ENCODE measurements at regions not wholly inside any gene's neighbourhood (a gene's known extent, or its start where the extent isn't known, plus 50 kb on each side); places are given as distances from the start of the nearest gene placed in this dataset.
"Not testable (repeated sequence)": the region's sequence is repeated elsewhere in the genome, so short reads cannot be mapped to it uniquely, and the experiment has no call there.

GRCh38 chr7:91463330-91463729 lies 199.1 kb downstream of the FZD1 start:
- 89% methylated on average over 15 of the region's 15 CpGs for WGBS
- Histone ChIP-seq H3K9me3 (ENCODE audit: insufficient read depth, low read depth, low read length) (peaks cover 1% of the 10 kb centered on the region; the same call in 1 of the 2 replicates), H3K9ac (ENCODE audit: low read depth, low read length) (no peak overlapping the region), H3K36me3 (ENCODE audit: insufficient read depth, low read length) (no peaks in the 10 kb centered on the region), H3K4me1 (ENCODE audit: insufficient read depth, low read length) (no peaks in the 10 kb centered on the region), H3K27me3 (ENCODE audit: insufficient read depth, low read length) (no peaks in the 10 kb centered on the region), H3K4me3 (ENCODE audit: low read length) (no peak overlapping the region), H3K27ac (ENCODE audit: low read depth, low read length) (no peak overlapping the region)

- Histone ChIP-seq H3K36me3 (ENCODE audit: insufficient read depth, low read length) (no peaks in the 10 kb centered on the region), H3K9ac (ENCODE audit: low read depth, low read length) (no peak overlapping the region), H3K27me3 (ENCODE audit: insufficient read depth, low read length) (no peaks in the 10 kb centered on the region), H3K4me1 (ENCODE audit: insufficient read depth, low read length) (no peaks in the 10 kb centered on the region), H3K27ac (ENCODE audit: low read depth, low read length) (no peak overlapping the region), H3K4me3 (ENCODE audit: low read length) (no peak overlapping the region), H3K9me3 (ENCODE audit: insufficient read depth, low read depth, low read length) (no peaks in the 10 kb centered on the region)
- WGBS = 86% methylated on average over 2 of the region's 2 CpGs
These were observed 201.4 kb downstream of the FZD1 start for GRCh38 chr7:91465595-91466061.

- H3K36me3 ChIP-seq (ENCODE audit: insufficient read depth, low read length) = no peaks in the 10 kb centered on the region
These were observed 204.0 kb downstream of the FZD1 start for GRCh38 chr7:91468256-91468655.

GRCh38 chr7:91473619-91474018 lies 209.4 kb downstream of the FZD1 start:
- Histone ChIP-seq H3K9me3 (ENCODE audit: insufficient read depth, low read depth, low read length) (peaks cover 21% of the 10 kb centered on the region), H3K27ac (ENCODE audit: low read depth, low read length) (no peak overlapping the region), H3K4me3 (ENCODE audit: low read length) (no peak overlapping the region), H3K4me1 (ENCODE audit: insufficient read depth, low read length) (no peaks in the 10 kb centered on the region), H3K36me3 (ENCODE audit: insufficient read depth, low read length) (no peaks in the 10 kb centered on the region), H3K9ac (ENCODE audit: low read depth, low read length) (no peak overlapping the region), H3K27me3 (ENCODE audit: insufficient read depth, low read length) (no peaks in the 10 kb centered on the region)
- WGBS = no CpG with 5 or more reads among the region's 1 CpG

More at GRCh38 chr7:91468256-91468655, 204.0 kb downstream of the FZD1 start:
- H3K9ac ChIP-seq (ENCODE audit: low read depth, low read length) = no peak overlapping the region
- H3K27ac ChIP-seq (ENCODE audit: low read depth, low read length) = no peak overlapping the region
- no peaks in the 10 kb centered on the region for H3K27me3 ChIP-seq (ENCODE audit: insufficient read depth, low read length)
- no peaks in the 10 kb centered on the region for H3K4me1 ChIP-seq (ENCODE audit: insufficient read depth, low read length)
- no peaks in the 10 kb centered on the region; the same call in 1 of the 2 replicates for H3K9me3 ChIP-seq (ENCODE audit: insufficient read depth, low read depth, low read length)
- no peak overlapping the region for H3K4me3 ChIP-seq (ENCODE audit: low read length)

GRCh38 chr7:91474074-91474473 lies 209.8 kb downstream of the FZD1 start:
- H3K9ac ChIP-seq (ENCODE audit: low read depth, low read length) = no peak overlapping the region
- H3K36me3 ChIP-seq (ENCODE audit: insufficient read depth, low read length) = no peaks in the 10 kb centered on the region
- H3K9me3 ChIP-seq (ENCODE audit: insufficient read depth, low read depth, low read length) = peaks cover 21% of the 10 kb centered on the region
- H3K4me3 ChIP-seq (ENCODE audit: low read length) = no peak overlapping the region
- no peaks in the 10 kb centered on the region for H3K4me1 ChIP-seq (ENCODE audit: insufficient read depth, low read length)
- H3K27me3 ChIP-seq (ENCODE audit: insufficient read depth, low read length) = no peaks in the 10 kb centered on the region
- no peak overlapping the region for H3K27ac ChIP-seq (ENCODE audit: low read depth, low read length)
- WGBS = 67% methylated on average over 1 of the region's 1 CpG

GRCh38 chr7:91480470-91480869 lies 216.2 kb downstream of the FZD1 start:
- WGBS = 100% methylated on average over 3 of the region's 5 CpGs
- H3K9me3 ChIP-seq (ENCODE audit: insufficient read depth, low read depth, low read length) = peaks cover 13% of the 10 kb centered on the region
- not testable (repeated sequence) for H3K36me3 ChIP-seq (ENCODE audit: insufficient read depth, low read length); H3K27me3 ChIP-seq (ENCODE audit: insufficient read depth, low read length); H3K4me1 ChIP-seq (ENCODE audit: insufficient read depth, low read length); H3K9ac ChIP-seq (ENCODE audit: low read depth, low read length); H3K4me3 ChIP-seq (ENCODE audit: low read length); H3K27ac ChIP-seq (ENCODE audit: low read depth, low read length)

GRCh38 chr7:91491868-91492267 lies 227.6 kb downstream of the FZD1 start:
- no peak overlapping the region for H3K27ac ChIP-seq (ENCODE audit: low read depth, low read length)
- H3K9ac ChIP-seq (ENCODE audit: low read depth, low read length) = no peak overlapping the region
- no peaks in the 10 kb centered on the region for H3K4me1 ChIP-seq (ENCODE audit: insufficient read depth, low read length)
- no peaks in the 10 kb centered on the region for H3K9me3 ChIP-seq (ENCODE audit: insufficient read depth, low read depth, low read length)
- H3K27me3 ChIP-seq (ENCODE audit: insufficient read depth, low read length) = no peaks in the 10 kb centered on the region
- no peak overlapping the region for H3K4me3 ChIP-seq (ENCODE audit: low read length)
- H3K36me3 ChIP-seq (ENCODE audit: insufficient read depth, low read length) = no peaks in the 10 kb centered on the region

GRCh38 chr7:91492317-91492716 lies 228.1 kb downstream of the FZD1 start:
- WGBS = 100% methylated on average over 2 of the region's 2 CpGs
- H3K27me3 ChIP-seq (ENCODE audit: insufficient read depth, low read length) = no peaks in the 10 kb centered on the region

GRCh38 chr7:91492773-91493172 lies 228.5 kb downstream of the FZD1 start:
- Histone ChIP-seq H3K27me3 (ENCODE audit: insufficient read depth, low read length) (no peaks in the 10 kb centered on the region), H3K9me3 (ENCODE audit: insufficient read depth, low read depth, low read length) (no peaks in the 10 kb centered on the region), H3K27ac (ENCODE audit: low read depth, low read length) (no peak overlapping the region), H3K9ac (ENCODE audit: low read depth, low read length) (no peak overlapping the region), H3K4me1 (ENCODE audit: insufficient read depth, low read length) (no peaks in the 10 kb centered on the region), H3K36me3 (ENCODE audit: insufficient read depth, low read length) (no peaks in the 10 kb centered on the region), H3K4me3 (ENCODE audit: low read length) (no peak overlapping the region)
- 98% methylated on average over 3 of the region's 3 CpGs for WGBS

More at GRCh38 chr7:91492317-91492716, 228.1 kb downstream of the FZD1 start:
- H3K9ac ChIP-seq (ENCODE audit: low read depth, low read length) = no peak overlapping the region
- no peaks in the 10 kb centered on the region for H3K9me3 ChIP-seq (ENCODE audit: insufficient read depth, low read depth, low read length)
- no peaks in the 10 kb centered on the region for H3K4me1 ChIP-seq (ENCODE audit: insufficient read depth, low read length)
- H3K27ac ChIP-seq (ENCODE audit: low read depth, low read length) = no peak overlapping the region
- no peaks in the 10 kb centered on the region for H3K36me3 ChIP-seq (ENCODE audit: insufficient read depth, low read length)
- H3K4me3 ChIP-seq (ENCODE audit: low read length) = no peak overlapping the region

- no peaks in the 10 kb centered on the region for H3K36me3 ChIP-seq (ENCODE audit: insufficient read depth, low read length)
- no peak overlapping the region for H3K27ac ChIP-seq (ENCODE audit: low read depth, low read length)
- no peaks in the 10 kb centered on the region for H3K9me3 ChIP-seq (ENCODE audit: insufficient read depth, low read depth, low read length)
- no peaks in the 10 kb centered on the region for H3K4me1 ChIP-seq (ENCODE audit: insufficient read depth, low read length)
- H3K9ac ChIP-seq (ENCODE audit: low read depth, low read length) = no peak overlapping the region
- H3K4me3 ChIP-seq (ENCODE audit: low read length) = no peak overlapping the region
- WGBS = 100% methylated on average over 1 of the region's 1 CpG
- no peaks in the 10 kb centered on the region for H3K27me3 ChIP-seq (ENCODE audit: insufficient read depth, low read length)
These were observed 230.2 kb downstream of the FZD1 start for GRCh38 chr7:91494450-91494849.

GRCh38 chr7:91496251-91496820 lies 232.1 kb downstream of the FZD1 start:
- Histone ChIP-seq H3K27ac (ENCODE audit: low read depth, low read length) (no peak overlapping the region), H3K9ac (ENCODE audit: low read depth, low read length) (no peak overlapping the region), H3K36me3 (ENCODE audit: insufficient read depth, low read length) (no peaks in the 10 kb centered on the region), H3K9me3 (ENCODE audit: insufficient read depth, low read depth, low read length) (no peaks in the 10 kb centered on the region), H3K4me3 (ENCODE audit: low read length) (no peak overlapping the region), H3K27me3 (ENCODE audit: insufficient read depth, low read length) (no peaks in the 10 kb centered on the region), H3K4me1 (ENCODE audit: insufficient read depth, low read length) (no peaks in the 10 kb centered on the region)
- 94% methylated on average over 1 of the region's 1 CpG for WGBS

- H3K9ac ChIP-seq (ENCODE audit: low read depth, low read length); H3K27me3 ChIP-seq (ENCODE audit: insufficient read depth, low read length); H3K27ac ChIP-seq (ENCODE audit: low read depth, low read length); H3K9me3 ChIP-seq (ENCODE audit: insufficient read depth, low read depth, low read length); H3K4me1 ChIP-seq (ENCODE audit: insufficient read depth, low read length); H3K4me3 ChIP-seq (ENCODE audit: low read length); H3K36me3 ChIP-seq (ENCODE audit: insufficient read depth, low read length): not testable (repeated sequence)
- 100% methylated on average over 1 of the region's 1 CpG for WGBS
These were observed 233.0 kb downstream of the FZD1 start for GRCh38 chr7:91497277-91497676.

Data from HUES64 (cell line).